Activated CD8-positive, alpha-beta T cell treated with anti-CD3 and anti-CD28 coated beads for 36 hours (primary cell): ENCODE measurements at regions not wholly inside any gene's neighbourhood (a gene's known extent, or its start where the extent isn't known, plus 50 kb on each side); places are given as distances from the start of the nearest gene placed in this dataset.
"Not testable (repeated sequence)": the region's sequence is repeated elsewhere in the genome, so short reads cannot be mapped to it uniquely, and the experiment has no call there.

Experiments used
- ATAC-seq: fragments of 200-7000 bp; cut with Tn5 transposase; one replicate; pipeline ENCODE4 v1.10.0; 2021; ENCODE audit warnings: mild to moderate bottlenecking, moderate library complexity
- CTCF ChIA-PET: fragments of 350-600 bp; sonication (Branson Sonifier 250); formaldehyde crosslinking; loops from one replicate; lab custom pipeline; 2021; ENCODE audit warnings: antibody characterized with exemption; lab: Charles Lee
- POLR2A ChIA-PET: fragments of 350-600 bp; sonication (Branson Sonifier 250); formaldehyde crosslinking; loops from one replicate; lab custom pipeline; 2021; ENCODE audit warnings: antibody characterized with exemption; lab: Charles Lee
- DNase-seq: peaks from one replicate; pipeline ENCODE4 v3.0.0-alpha.2; 2020
- H3K27ac Mint-ChIP-seq: one replicate; pipeline ENCODE4 v1.8.0; 2021; ENCODE audit warnings: mild to moderate bottlenecking, mixed read lengths
- H3K27me3 Mint-ChIP-seq: one replicate; pipeline ENCODE4 v1.8.0; 2021; ENCODE audit warnings: mixed read lengths
- H3K36me3 Mint-ChIP-seq: one replicate; pipeline ENCODE4 v1.8.0; 2021; ENCODE audit warnings: low read depth, mixed read lengths
- H3K4me1 Mint-ChIP-seq: one replicate; pipeline ENCODE4 v1.8.0; 2021; ENCODE audit warnings: low read depth, mixed read lengths
- H3K4me3 Mint-ChIP-seq: one replicate; pipeline ENCODE4 v1.8.0; 2021; ENCODE audit warnings: mild to moderate bottlenecking, moderate library complexity, mixed read lengths
- H3K9me3 Mint-ChIP-seq: one replicate; pipeline ENCODE4 v1.8.0; 2021; ENCODE audit warnings: mixed read lengths
- CTCF ChIP-seq: fragments of 200-600 bp; IDR thresholded peaks from one replicate; pipeline ENCODE4 v1.8.0; 2022; ENCODE audit warnings: antibody characterized with exemption, mild to moderate bottlenecking
- intact Hi-C: fragments of 100-400 bp; cut with micrococcal nuclease; formaldehyde crosslinking; loops from one replicate; pipeline ENCODE4 v1.10.0; 2022

DNA sequence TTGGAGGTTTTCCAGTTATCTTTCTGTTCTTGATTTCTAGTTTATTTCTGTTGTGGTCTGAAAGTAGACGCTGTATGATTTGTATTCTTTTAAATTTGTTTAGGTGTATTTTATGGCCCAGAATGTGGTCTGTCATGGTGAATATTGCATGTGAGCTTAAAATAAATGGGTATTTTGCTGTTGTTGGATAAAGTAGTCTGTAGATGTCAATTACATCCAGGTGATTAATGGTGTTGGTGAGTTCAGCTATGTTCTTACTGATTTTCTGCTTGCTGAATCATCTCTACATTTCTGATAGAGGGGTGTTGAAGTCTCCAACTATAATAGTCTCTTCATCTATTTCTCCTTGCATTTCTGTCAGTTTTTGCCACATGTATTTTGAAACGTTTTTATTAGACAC, 383.3 kb upstream of the SGO1 start:
- no peaks in the 10 kb centered on the region for H3K36me3 Mint-ChIP-seq
- H3K4me1 Mint-ChIP-seq: no peaks in the 10 kb centered on the region
- DNase-seq: no peak
- no peaks in the 10 kb centered on the region for H3K27me3 Mint-ChIP-seq
- TF ChIP-seq CTCF: no peak
- peaks cover 9% of the 10 kb centered on the region for H3K9me3 Mint-ChIP-seq
- CTCF ChIA-PET: no interaction called here
- H3K27ac Mint-ChIP-seq: no peak overlapping the region
- no peak for ATAC-seq
- POLR2A ChIA-PET: no interaction called here
- H3K4me3 Mint-ChIP-seq: no peak overlapping the region
- intact Hi-C loops: no loop called here

- Mint-ChIP-seq H3K36me3 (no peaks in the 10 kb centered on the region), H3K27me3 (no peaks in the 10 kb centered on the region), H3K4me1 (no peaks in the 10 kb centered on the region), H3K27ac (no peak overlapping the region), H3K9me3 (peaks cover 11% of the 10 kb centered on the region), H3K4me3 (no peak overlapping the region)
- TF ChIP-seq CTCF: no peak
- intact Hi-C loops: no loop called here
- CTCF ChIA-PET: no interaction called here
- ATAC-seq: no peak
- no peak for DNase-seq
- POLR2A ChIA-PET: no interaction called here
Observed at GRCh38 chr3:20564966-20565365, 379.0 kb upstream of the SGO1 start.

- ChIA-PET POLR2A (no interaction called here), CTCF (no interaction called here)
- H3K27ac Mint-ChIP-seq: no peak overlapping the region
- ATAC-seq (no peak), DNase-seq (no peak)
- H3K4me1 Mint-ChIP-seq: no peaks in the 10 kb centered on the region
- no peaks in the 10 kb centered on the region for H3K27me3 Mint-ChIP-seq
- no peak overlapping the region for H3K4me3 Mint-ChIP-seq
- TF ChIP-seq CTCF: no peak
- intact Hi-C loops: no loop called here
- no peaks in the 10 kb centered on the region for H3K36me3 Mint-ChIP-seq
- H3K9me3 Mint-ChIP-seq: peaks cover 11% of the 10 kb centered on the region
Observed at GRCh38 chr3:20563985-20564384, 378.0 kb upstream of the SGO1 start.

- ChIA-PET CTCF (no interaction called here), POLR2A (no interaction called here)
- DNase-seq (no peak), ATAC-seq (no peak)
- H3K9me3 Mint-ChIP-seq: peaks cover 13% of the 10 kb centered on the region
- no peaks in the 10 kb centered on the region for H3K27me3 Mint-ChIP-seq
- intact Hi-C loops: no loop called here
- no peak for TF ChIP-seq CTCF
- H3K4me1 Mint-ChIP-seq: no peaks in the 10 kb centered on the region
- H3K4me3 Mint-ChIP-seq: no peak overlapping the region
- H3K36me3 Mint-ChIP-seq: no peaks in the 10 kb centered on the region
- no peak overlapping the region for H3K27ac Mint-ChIP-seq
Observed at GRCh38 chr3:20563251-20563650, 377.2 kb upstream of the SGO1 start.

DNA sequence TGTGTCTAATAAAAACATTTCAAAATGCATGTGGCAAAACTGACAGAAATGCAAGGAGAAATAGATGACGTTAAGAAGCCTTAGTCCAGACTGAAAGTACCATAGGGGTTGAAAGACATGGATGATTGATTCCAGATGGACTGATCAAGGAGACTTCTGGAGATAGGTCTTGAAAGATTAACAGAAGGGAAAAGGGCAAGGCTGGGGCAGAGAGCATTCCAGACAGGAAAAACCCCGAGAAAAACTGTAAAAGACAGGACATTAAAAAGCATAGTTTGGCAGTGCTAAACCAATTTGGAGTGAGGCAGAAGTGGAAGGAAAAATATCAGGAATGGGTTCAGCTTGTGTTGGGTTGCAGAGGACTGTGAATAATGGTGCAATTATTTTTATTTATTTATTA, 375.2 kb upstream of the SGO1 start:
- H3K9me3 Mint-ChIP-seq: peaks cover 13% of the 10 kb centered on the region
- no peak for TF ChIP-seq CTCF
- H3K4me1 Mint-ChIP-seq: no peaks in the 10 kb centered on the region
- no peaks in the 10 kb centered on the region for H3K36me3 Mint-ChIP-seq
- no peak for ATAC-seq
- POLR2A ChIA-PET: no interaction called here
- no peaks in the 10 kb centered on the region for H3K27me3 Mint-ChIP-seq
- CTCF ChIA-PET: no interaction called here
- H3K4me3 Mint-ChIP-seq: no peak overlapping the region
- intact Hi-C loops: no loop called here
- no peak overlapping the region for H3K27ac Mint-ChIP-seq
- DNase-seq: no peak

GRCh38 chr3:20560446-20560845, 374.4 kb upstream of the SGO1 start:
- DNase-seq, H3K27ac Mint-ChIP-seq, H3K4me3 Mint-ChIP-seq, H3K27me3 Mint-ChIP-seq, H3K36me3 Mint-ChIP-seq, POLR2A ChIA-PET, H3K4me1 Mint-ChIP-seq, ATAC-seq, intact Hi-C loops, CTCF ChIA-PET: not testable (repeated sequence)
- H3K9me3 Mint-ChIP-seq: peaks cover 13% of the 10 kb centered on the region
